Thyroid gland (tissue), 4 donors: ENCODE measurements at regions not wholly inside any gene's neighbourhood (a gene's known extent, or its start where the extent isn't known, plus 50 kb on each side); places are given as distances from the start of the nearest gene placed in this dataset.

Source experiments
- POLR2A ChIP-seq, 2 donors: fragments of 450-650 bp; IDR thresholded peaks; one replicate each; pipeline ENCODE4 v1.6.1; 2017; ENCODE audit warnings: antibody characterized with exemption in 2 of 2, mild to moderate bottlenecking in 2 of 2, moderate library complexity in 1 of 2
- TF ChIP-seq, protein P1 (sequence below), 6 experiments: fragments of 200-600 bp in 3 of 6; fragments of 450-650 bp in 3 of 6; sonication (generic) in 3 of 6; IDR thresholded peaks; one replicate each; pipeline ENCODE4 v1.5.1; 2016 to 2019; ENCODE audit warnings: antibody characterized with exemption in 6 of 6, mild to moderate bottlenecking in 2 of 6, inconsistent platforms in 1 of 6, moderate library complexity in 1 of 6

DNA sequence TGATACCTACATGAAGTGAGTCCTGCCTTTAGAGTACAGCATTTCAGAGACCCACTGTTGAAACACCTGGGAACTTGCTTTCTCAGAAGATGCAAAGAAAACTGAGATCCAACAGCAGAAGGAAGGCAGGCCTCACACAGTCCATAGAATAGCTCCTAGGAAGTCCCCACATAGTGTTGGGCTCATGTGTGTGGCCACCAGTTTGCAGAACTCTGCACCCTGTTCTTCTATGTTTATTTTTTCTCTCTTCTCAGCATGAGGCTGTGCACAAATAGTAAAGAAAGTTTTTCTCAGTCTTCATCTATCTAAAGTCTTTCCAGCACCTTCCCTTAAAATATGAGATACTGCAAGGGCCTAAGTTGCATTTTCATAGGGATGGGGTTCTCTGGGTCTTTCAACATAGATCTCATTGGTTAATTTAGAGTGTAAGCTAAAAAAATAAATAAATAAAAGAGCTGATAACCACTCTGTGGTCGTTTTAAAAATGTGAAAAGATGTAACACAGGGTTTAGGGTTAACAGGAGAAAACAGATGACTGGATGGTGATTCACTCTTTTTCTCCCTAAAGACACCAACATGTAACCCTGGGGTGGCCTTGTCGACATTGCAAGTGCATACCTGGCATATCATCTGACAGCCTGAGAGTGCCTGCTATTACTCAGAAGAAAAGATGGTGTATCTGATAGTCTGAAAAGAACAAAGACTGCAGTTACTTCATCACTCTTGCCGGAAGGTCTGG is 94.6 kb downstream of the ZC3H11B start:
- TF ChIP-seq, protein P1, sequence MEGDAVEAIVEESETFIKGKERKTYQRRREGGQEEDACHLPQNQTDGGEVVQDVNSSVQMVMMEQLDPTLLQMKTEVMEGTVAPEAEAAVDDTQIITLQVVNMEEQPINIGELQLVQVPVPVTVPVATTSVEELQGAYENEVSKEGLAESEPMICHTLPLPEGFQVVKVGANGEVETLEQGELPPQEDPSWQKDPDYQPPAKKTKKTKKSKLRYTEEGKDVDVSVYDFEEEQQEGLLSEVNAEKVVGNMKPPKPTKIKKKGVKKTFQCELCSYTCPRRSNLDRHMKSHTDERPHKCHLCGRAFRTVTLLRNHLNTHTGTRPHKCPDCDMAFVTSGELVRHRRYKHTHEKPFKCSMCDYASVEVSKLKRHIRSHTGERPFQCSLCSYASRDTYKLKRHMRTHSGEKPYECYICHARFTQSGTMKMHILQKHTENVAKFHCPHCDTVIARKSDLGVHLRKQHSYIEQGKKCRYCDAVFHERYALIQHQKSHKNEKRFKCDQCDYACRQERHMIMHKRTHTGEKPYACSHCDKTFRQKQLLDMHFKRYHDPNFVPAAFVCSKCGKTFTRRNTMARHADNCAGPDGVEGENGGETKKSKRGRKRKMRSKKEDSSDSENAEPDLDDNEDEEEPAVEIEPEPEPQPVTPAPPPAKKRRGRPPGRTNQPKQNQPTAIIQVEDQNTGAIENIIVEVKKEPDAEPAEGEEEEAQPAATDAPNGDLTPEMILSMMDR (IDR thresholded peaks at IDR 0.05), result no peak
- no peak for TF ChIP-seq POLR2A (IDR thresholded peaks at IDR 0.05)
